NCI-H82 treated with DMSO at 0.1 percent for 48 hours (cell line): ENCODE measurements at regions not wholly inside any gene's neighbourhood (a gene's known extent, or its start where the extent isn't known, plus 50 kb on each side); places are given as distances from the start of the nearest gene placed in this dataset.

ENCODE experiments used
- DNase-seq: peaks from one replicate; lab custom pipeline; 2025; ENCODE audit not compliant: unreplicated experiment; lab: John Stamatoyannopoulos, UW

DNA sequence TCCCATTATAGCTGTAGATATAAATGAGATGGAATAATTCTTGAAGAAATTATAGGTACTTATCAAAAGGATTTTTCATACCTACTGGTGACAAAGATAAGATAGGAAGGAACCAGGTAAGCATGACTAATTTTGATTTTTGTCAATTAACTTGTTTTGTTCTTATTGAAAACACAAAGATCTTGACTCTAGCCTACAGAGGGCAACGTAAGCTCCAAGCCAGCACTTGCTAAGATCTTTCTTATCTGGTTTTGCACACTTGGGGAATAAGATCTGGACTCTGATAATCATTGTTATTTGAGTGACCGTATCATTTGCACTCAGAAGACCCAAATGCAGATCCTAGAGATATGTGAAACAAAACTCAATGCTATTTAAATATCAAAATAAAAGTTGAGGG, 223.4 kb downstream of the VEGFC start:
- DNase-seq = no peak

DNA sequence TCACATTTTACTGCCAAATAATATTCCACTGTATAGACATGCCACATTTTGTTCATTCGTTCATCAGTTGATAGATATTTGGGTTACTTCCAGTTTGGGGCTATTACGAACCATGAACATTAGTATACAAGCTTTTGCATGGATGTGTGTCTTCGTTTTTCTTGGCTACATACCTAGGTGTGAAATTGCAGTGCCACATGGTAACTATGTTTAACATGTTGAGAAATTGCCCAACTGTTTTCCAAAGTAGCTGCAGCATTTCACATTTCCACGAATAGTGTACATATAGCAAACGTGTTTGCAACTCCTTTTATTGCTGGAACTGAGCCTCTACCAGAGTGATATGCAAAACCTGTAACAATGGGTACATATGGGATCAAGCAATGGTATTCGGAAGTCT, 221.5 kb downstream of the VEGFC start:
- no peak for DNase-seq

GRCh38 chr4:176575141-176575730, 217.5 kb downstream of the VEGFC start:
- no peak for DNase-seq

DNA sequence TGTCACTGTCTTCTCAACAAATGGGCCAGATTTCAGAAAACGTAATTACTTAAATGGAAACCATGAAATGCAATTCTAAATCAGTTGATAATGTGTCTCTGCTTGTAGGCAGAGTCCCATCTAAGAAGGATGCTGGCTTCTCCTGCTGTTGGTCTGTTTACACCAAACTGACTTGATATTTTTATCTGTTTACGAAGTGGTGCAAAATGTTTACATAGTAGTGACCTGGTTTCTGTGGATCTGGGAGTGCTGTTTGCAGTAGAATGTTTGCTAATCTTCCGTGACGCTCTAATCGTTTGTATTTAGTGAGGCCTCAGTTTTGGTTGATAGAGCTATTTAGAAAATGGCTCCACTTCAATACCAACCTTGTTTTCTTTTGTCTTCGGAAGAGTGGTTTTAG, 213.5 kb downstream of the VEGFC start:
- no peak for DNase-seq

GRCh38 chr4:176583278-176583677, 209.4 kb downstream of the VEGFC start:
- DNase-seq = no peak

GRCh38 chr4:176584031-176584606, 208.6 kb downstream of the VEGFC start:
- no peak for DNase-seq

GRCh38 chr4:176587920-176588319, 204.8 kb downstream of the VEGFC start:
- no peak for DNase-seq

GRCh38 chr4:176588436-176588835, 204.3 kb downstream of the VEGFC start:
- DNase-seq = no peak

GRCh38 chr4:176592976-176593670, 199.6 kb downstream of the VEGFC start:
- DNase-seq = no peak

GRCh38 chr4:176593943-176594342, 198.8 kb downstream of the VEGFC start:
- no peak for DNase-seq

- DNase-seq = no peak
Observed at GRCh38 chr4:176595257-176595656, 197.5 kb downstream of the VEGFC start.

- no peak for DNase-seq
Observed at GRCh38 chr4:176601124-176601523, 191.6 kb downstream of the VEGFC start.

DNA sequence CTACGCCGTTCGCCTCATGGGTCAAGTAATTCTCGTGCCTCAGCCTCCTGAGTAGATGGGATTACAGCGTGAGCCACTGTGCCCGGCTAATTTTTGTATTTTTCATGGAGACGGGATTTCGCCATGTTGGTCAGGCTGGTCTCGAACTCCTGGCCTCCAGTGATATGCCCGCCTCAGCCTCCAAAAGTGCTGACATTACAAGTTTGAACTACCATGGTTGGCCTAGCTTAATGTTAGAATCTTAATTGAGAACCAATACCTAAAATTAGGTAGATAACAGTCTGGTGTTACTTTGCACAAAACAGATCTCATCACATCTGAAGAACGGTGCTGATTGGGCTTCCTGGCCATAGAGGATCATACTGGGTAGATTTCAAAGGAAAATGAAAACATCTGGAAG, 184.9 kb downstream of the VEGFC start:
- no peak for DNase-seq

- DNase-seq = no peak
Observed at GRCh38 chr4:176608346-176608745, 184.4 kb downstream of the VEGFC start.

DNA sequence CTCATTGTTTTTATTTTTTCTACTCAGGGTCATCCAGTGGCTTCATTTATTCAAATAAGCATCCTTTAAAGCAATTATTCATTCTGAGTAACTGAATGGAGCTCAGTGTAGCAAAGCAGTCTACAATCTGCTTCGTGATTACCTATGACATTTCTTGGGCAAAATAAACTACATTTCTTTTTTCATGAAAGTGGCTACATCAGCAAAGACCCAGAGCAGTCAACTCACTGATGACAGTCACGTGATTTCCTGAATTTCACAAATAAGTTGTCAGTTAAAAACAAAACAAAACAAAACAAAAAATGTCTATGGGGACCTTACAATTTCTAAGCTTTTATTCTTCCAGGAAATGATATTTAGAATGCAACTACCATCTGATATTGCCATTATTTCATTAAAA, 182.1 kb downstream of the VEGFC start:
- no peak for DNase-seq

DNA sequence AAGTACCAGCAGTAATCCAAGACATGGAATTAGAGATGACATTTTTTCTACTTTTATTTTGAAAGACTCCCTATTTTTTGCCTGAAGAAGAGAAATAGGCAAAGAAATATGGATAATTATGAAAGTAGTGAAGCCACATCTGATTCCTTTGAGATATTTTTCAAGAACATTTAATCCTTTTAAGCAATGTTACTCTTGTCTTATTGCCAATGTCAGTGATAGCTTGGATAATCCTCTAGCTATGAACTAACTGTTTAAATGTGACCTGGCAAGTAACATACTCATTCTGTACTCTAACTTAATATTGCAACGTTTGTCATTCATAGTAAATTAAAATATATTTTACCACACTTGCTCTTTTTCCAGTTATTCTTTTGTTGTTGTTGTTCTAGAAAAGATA, 181.3 kb downstream of the VEGFC start:
- DNase-seq = no peak

DNA sequence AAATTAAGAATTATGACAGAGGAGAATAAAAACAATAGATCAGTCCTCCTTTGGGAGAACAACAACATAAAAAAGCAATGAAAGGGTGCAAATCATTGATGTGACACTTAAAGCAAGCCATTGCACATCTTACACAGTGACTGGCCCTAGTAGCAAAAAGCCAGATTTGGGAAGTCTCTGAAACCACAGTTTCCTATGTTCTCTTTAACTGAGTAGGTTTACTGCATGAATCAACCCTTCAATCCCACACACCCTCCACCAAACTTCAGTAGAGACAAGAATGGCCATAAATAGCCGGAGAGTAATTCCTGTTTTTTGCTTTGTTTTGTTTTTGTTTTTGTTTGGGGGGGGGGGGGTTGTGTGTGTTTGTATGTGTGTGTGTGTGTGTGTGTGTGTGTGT, 180.8 kb downstream of the VEGFC start:
- no peak for DNase-seq

DNA sequence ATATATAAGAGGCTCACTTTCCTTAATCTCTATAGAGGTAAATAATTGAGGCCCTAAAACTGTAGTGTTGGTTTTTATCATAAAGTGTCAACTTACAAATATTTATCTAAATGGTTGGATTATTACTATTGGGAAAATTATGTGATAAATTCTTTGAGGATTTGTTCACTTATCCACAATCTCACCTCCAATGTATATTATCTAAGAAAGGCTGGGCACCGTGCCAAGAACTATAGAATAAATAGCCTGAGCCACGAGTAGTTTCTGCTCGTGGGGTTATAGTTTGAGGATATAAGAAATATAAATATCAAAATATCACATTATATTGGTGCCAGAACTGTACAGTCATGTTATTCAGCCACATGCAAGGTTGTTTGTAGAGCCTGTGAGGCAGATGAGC, 177.9 kb downstream of the VEGFC start:
- DNase-seq = no peak

GRCh38 chr4:176616151-176616550, 176.6 kb downstream of the VEGFC start:
- DNase-seq = no peak

DNA sequence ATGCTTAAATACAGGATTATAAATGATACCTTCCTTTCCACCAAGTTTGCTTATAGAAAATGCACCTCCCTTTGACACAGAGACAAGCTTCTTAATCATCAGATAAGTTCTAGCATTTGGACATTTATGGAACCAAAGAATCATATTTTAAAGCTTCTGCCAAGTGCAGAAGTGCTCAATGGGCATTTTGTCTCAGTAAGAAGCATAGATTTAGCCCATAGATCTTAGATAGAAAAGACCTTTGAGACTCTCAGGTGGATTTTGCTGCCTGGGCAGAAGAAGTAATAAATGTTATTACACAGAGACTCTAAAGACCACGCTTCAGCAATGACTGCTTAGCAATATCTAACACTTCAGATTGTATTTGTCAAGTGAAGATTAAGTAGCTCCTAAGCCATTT, 174.6 kb downstream of the VEGFC start:
- DNase-seq = no peak

DNA sequence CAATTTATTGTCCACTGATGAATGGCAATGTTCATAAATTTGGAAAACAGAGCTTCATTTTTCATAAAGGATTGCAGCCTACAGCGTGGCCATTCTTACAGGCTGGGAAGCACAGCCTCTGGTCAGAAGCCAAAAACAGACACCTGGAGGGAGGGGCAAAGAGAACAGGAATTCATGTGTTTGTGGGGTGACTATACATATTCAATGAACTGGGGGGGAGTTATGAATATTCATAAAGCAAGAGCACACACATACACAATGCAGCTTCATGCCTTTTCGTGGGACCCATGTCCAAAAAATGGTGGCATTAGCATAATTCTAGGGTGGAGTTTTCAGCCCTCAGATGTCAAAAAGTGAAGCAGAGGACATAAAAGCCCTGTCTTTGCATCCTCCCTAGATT, 173.3 kb downstream of the VEGFC start:
- no peak for DNase-seq

DNA sequence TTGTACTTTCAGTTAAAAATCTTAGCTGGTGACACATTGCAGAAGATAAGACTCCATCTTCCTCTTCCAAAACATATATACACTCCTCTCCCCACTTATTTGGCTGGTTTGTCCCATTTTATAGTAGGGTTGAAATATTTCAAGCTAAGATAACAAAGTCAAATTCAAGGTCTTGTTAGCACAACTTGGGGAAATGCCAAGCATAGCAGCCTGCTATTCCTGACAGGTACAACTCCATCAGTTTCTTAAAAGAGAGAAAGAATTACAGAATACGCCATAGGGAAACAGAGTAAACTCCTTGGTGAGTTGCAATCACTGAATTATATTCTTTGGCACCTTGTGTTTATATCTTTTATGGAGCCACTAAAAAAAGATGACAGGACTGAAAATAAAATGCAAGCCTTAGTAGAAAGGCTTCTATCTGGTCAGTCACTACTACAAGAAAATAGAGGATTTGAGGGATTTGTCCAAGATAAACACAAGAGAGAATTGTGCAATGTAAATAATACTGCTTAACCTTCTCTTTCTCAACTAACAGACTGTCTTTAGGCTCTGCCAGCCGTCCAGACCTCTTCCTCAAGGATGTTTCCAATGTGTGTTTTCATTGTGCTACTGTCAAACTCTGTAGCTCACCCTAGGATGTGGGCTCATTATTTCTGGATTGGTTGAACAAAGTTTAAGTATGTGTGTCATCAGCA, 170.3 kb downstream of the VEGFC start:
- DNase-seq = no peak
